ENCODE measurements at regions not wholly inside any gene's neighbourhood (a gene's known extent, or its start where the extent isn't known, plus 50 kb on each side); places are given as distances from the start of the nearest gene placed in this dataset.
A peak's percentile ranks its signal among the peaks of the same experiment; 100 is the strongest.

- no peak for DNase-seq (ENCODE audit: low spot score)
- Histone ChIP-seq H3K23ac (ENCODE audit: low read depth, low read length, poor library complexity) (no peak overlapping the region), H2AFZ (ENCODE audit: low read length) (no peak overlapping the region), H3K18ac (ENCODE audit: low read length) (no peak overlapping the region), H3K9me3 (replicated peaks in 1 of 2; ENCODE audit: control insufficient read depth in 2 of 2, insufficient read depth in 1 of 2, low read depth in 1 of 2, low read length in 2 of 2) (peaks cover 0 to 3% of the 10 kb centered on the region in 2 donors), H3K27me3 (ENCODE audit: control insufficient read depth in 3 of 3, insufficient read depth in 3 of 3, low read depth in 1 of 3, low read length in 3 of 3) (no peaks in the 10 kb centered on the region), H2AK5ac (ENCODE audit: low read depth, low read length) (no peak overlapping the region), H4K8ac (ENCODE audit: low read depth, low read length) (no peak overlapping the region), H3K36me3 (replicated peaks in 1 of 2; ENCODE audit: control insufficient read depth in 2 of 2, insufficient read depth in 2 of 2, low read length in 2 of 2) (no peaks in the 10 kb centered on the region), H3K14ac (ENCODE audit: low read length) (no peak overlapping the region), H3K4ac (ENCODE audit: low read length) (no peak overlapping the region), H3K79me1 (ENCODE audit: low read depth, low read length) (no peaks in the 10 kb centered on the region), H4K91ac (ENCODE audit: low read depth, low read length, poor library complexity) (no peak overlapping the region), H3K9ac (ENCODE audit: low read depth, low read length, poor library complexity) (no peak overlapping the region), H3K27ac (replicated peaks; ENCODE audit: low read length) (no peak overlapping the region), H2BK12ac (ENCODE audit: low read length) (no peak overlapping the region), H3K4me3 (ENCODE audit: low read length in 2 of 2) (no peak overlapping the region), H2BK120ac (ENCODE audit: low read depth, low read length) (no peak overlapping the region), H2BK5ac (ENCODE audit: low read length) (no peak overlapping the region), H3K4me2 (ENCODE audit: insufficient read depth, low read length, poor library complexity, severe bottlenecking) (no peak overlapping the region), H3K4me1 (ENCODE audit: control insufficient read depth in 2 of 2, insufficient read depth in 1 of 2, low read depth in 1 of 2, low read length in 2 of 2) (no peaks in the 10 kb centered on the region), H2BK15ac (ENCODE audit: low read length) (no peak overlapping the region)
These were observed 167.4 kb downstream of the PHLDA1 start for GRCh38 chr12:75864161-75864560.

- H3K23ac ChIP-seq (ENCODE audit: low read depth, low read length, poor library complexity): no peak overlapping the region
- no peaks in the 10 kb centered on the region for H3K36me3 ChIP-seq (replicated peaks in 1 of 2; ENCODE audit: control insufficient read depth in 2 of 2, insufficient read depth in 2 of 2, low read length in 2 of 2)
- no CpG with 5 or more reads among the region's 7 CpGs for WGBS, 2 donors (ENCODE audit: extremely low coverage in 2 of 2, insufficient read length in 2 of 2, insufficient replicate concordance in 1 of 2)
- H2BK5ac ChIP-seq (ENCODE audit: low read length): no peak overlapping the region
- H3K4ac ChIP-seq (ENCODE audit: low read length): no peak overlapping the region
- no peak overlapping the region for H3K4me3 ChIP-seq (ENCODE audit: low read length in 2 of 2)
- no peaks in the 10 kb centered on the region for H3K4me1 ChIP-seq (ENCODE audit: control insufficient read depth in 2 of 2, insufficient read depth in 1 of 2, low read depth in 1 of 2, low read length in 2 of 2)
- H3K18ac ChIP-seq (ENCODE audit: low read length): no peak overlapping the region
- no peak overlapping the region for H3K4me2 ChIP-seq (ENCODE audit: insufficient read depth, low read length, poor library complexity, severe bottlenecking)
- no peak overlapping the region for H2AFZ ChIP-seq (ENCODE audit: low read length)
- no peaks in the 10 kb centered on the region for H3K27me3 ChIP-seq (ENCODE audit: control insufficient read depth in 3 of 3, insufficient read depth in 3 of 3, low read depth in 1 of 3, low read length in 3 of 3)
- no peak overlapping the region for H3K27ac ChIP-seq (replicated peaks; ENCODE audit: low read length)
- H4K8ac ChIP-seq (ENCODE audit: low read depth, low read length): no peak overlapping the region
- H2BK15ac ChIP-seq (ENCODE audit: low read length): peak overlapping the region; percentile 18
- no peaks in the 10 kb centered on the region for H3K79me1 ChIP-seq (ENCODE audit: low read depth, low read length)
- peaks cover 0 to 3% of the 10 kb centered on the region in 2 donors for H3K9me3 ChIP-seq (replicated peaks in 1 of 2; ENCODE audit: control insufficient read depth in 2 of 2, insufficient read depth in 1 of 2, low read depth in 1 of 2, low read length in 2 of 2)
- H3K14ac ChIP-seq (ENCODE audit: low read length): no peak overlapping the region
- H2BK120ac ChIP-seq (ENCODE audit: low read depth, low read length): no peak overlapping the region
- no peak overlapping the region for H2BK12ac ChIP-seq (ENCODE audit: low read length)
- no peak overlapping the region for H3K9ac ChIP-seq (ENCODE audit: low read depth, low read length, poor library complexity)
- no peak overlapping the region for H2AK5ac ChIP-seq (ENCODE audit: low read depth, low read length)
- H4K91ac ChIP-seq (ENCODE audit: low read depth, low read length, poor library complexity): no peak overlapping the region
- DNase-seq (ENCODE audit: low spot score): no peak
These were observed 168.0 kb downstream of the PHLDA1 start for GRCh38 chr12:75863533-75863932.

- no peak overlapping the region for H2BK5ac ChIP-seq (ENCODE audit: low read length)
- no peak overlapping the region for H2AFZ ChIP-seq (ENCODE audit: low read length)
- no peak overlapping the region for H2BK120ac ChIP-seq (ENCODE audit: low read depth, low read length)
- no peak overlapping the region for H3K9ac ChIP-seq (ENCODE audit: low read depth, low read length, poor library complexity)
- no peak overlapping the region for H3K23ac ChIP-seq (ENCODE audit: low read depth, low read length, poor library complexity)
- H3K4me1 ChIP-seq (ENCODE audit: control insufficient read depth in 2 of 2, insufficient read depth in 1 of 2, low read depth in 1 of 2, low read length in 2 of 2): no peaks in the 10 kb centered on the region
- H4K91ac ChIP-seq (ENCODE audit: low read depth, low read length, poor library complexity): no peak overlapping the region
- no peak overlapping the region for H4K8ac ChIP-seq (ENCODE audit: low read depth, low read length)
- H2AK5ac ChIP-seq (ENCODE audit: low read depth, low read length): no peak overlapping the region
- no peak overlapping the region for H2BK12ac ChIP-seq (ENCODE audit: low read length)
- no peaks in the 10 kb centered on the region for H3K79me1 ChIP-seq (ENCODE audit: low read depth, low read length)
- no peak overlapping the region for H3K4me2 ChIP-seq (ENCODE audit: insufficient read depth, low read length, poor library complexity, severe bottlenecking)
- no peak overlapping the region for H3K14ac ChIP-seq (ENCODE audit: low read length)
- H3K4ac ChIP-seq (ENCODE audit: low read length): no peak overlapping the region
- H3K18ac ChIP-seq (ENCODE audit: low read length): no peak overlapping the region
- no peaks in the 10 kb centered on the region for H3K27me3 ChIP-seq (ENCODE audit: control insufficient read depth in 3 of 3, insufficient read depth in 3 of 3, low read depth in 1 of 3, low read length in 3 of 3)
- peaks cover 0 to 3% of the 10 kb centered on the region in 2 donors for H3K9me3 ChIP-seq (replicated peaks in 1 of 2; ENCODE audit: control insufficient read depth in 2 of 2, insufficient read depth in 1 of 2, low read depth in 1 of 2, low read length in 2 of 2)
- WGBS, 2 donors (ENCODE audit: extremely low coverage in 2 of 2, insufficient read length in 2 of 2, insufficient replicate concordance in 1 of 2): no CpG with 5 or more reads among the region's 2 CpGs
- H2BK15ac ChIP-seq (ENCODE audit: low read length): no peak overlapping the region
- DNase-seq (ENCODE audit: low spot score): no peak
- H3K4me3 ChIP-seq (ENCODE audit: low read length in 2 of 2): no peak overlapping the region
- no peaks in the 10 kb centered on the region for H3K36me3 ChIP-seq (replicated peaks in 1 of 2; ENCODE audit: control insufficient read depth in 2 of 2, insufficient read depth in 2 of 2, low read length in 2 of 2)
- H3K27ac ChIP-seq (replicated peaks; ENCODE audit: low read length): no peak overlapping the region
These were observed 168.7 kb downstream of the PHLDA1 start for GRCh38 chr12:75862692-75863471.

GRCh38 chr12:75859868-75860267 lies 171.7 kb downstream of the PHLDA1 start:
- Histone ChIP-seq H3K9me3 (replicated peaks in 1 of 2; ENCODE audit: control insufficient read depth in 2 of 2, insufficient read depth in 1 of 2, low read depth in 1 of 2, low read length in 2 of 2) (no peaks in the 10 kb centered on the region), H3K14ac (ENCODE audit: low read length) (no peak overlapping the region), H3K9ac (ENCODE audit: low read depth, low read length, poor library complexity) (no peak overlapping the region), H2BK5ac (ENCODE audit: low read length) (no peak overlapping the region), H3K23ac (ENCODE audit: low read depth, low read length, poor library complexity) (no peak overlapping the region), H2AK5ac (ENCODE audit: low read depth, low read length) (no peak overlapping the region), H3K79me1 (ENCODE audit: low read depth, low read length) (no peaks in the 10 kb centered on the region), H2BK120ac (ENCODE audit: low read depth, low read length) (no peak overlapping the region), H2AFZ (ENCODE audit: low read length) (no peak overlapping the region), H2BK12ac (ENCODE audit: low read length) (no peak overlapping the region), H3K27ac (replicated peaks; ENCODE audit: low read length) (no peak overlapping the region), H3K4me2 (ENCODE audit: insufficient read depth, low read length, poor library complexity, severe bottlenecking) (no peak overlapping the region), H2BK15ac (ENCODE audit: low read length) (no peak overlapping the region), H3K4ac (ENCODE audit: low read length) (no peak overlapping the region), H3K4me3 (ENCODE audit: low read length in 2 of 2) (no peak overlapping the region), H4K8ac (ENCODE audit: low read depth, low read length) (no peak overlapping the region), H3K27me3 (ENCODE audit: control insufficient read depth in 3 of 3, insufficient read depth in 3 of 3, low read depth in 1 of 3, low read length in 3 of 3) (no peaks in the 10 kb centered on the region), H4K91ac (ENCODE audit: low read depth, low read length, poor library complexity) (no peak overlapping the region), H3K4me1 (ENCODE audit: control insufficient read depth in 2 of 2, insufficient read depth in 1 of 2, low read depth in 1 of 2, low read length in 2 of 2) (no peaks in the 10 kb centered on the region), H3K18ac (ENCODE audit: low read length) (no peak overlapping the region), H3K36me3 (replicated peaks in 1 of 2; ENCODE audit: control insufficient read depth in 2 of 2, insufficient read depth in 2 of 2, low read length in 2 of 2) (no peaks in the 10 kb centered on the region)
- no CpG with 5 or more reads among the region's 2 CpGs for WGBS, 2 donors (ENCODE audit: extremely low coverage in 2 of 2, insufficient read length in 2 of 2, insufficient replicate concordance in 1 of 2)
- no peak for DNase-seq (ENCODE audit: low spot score)

All from neuronal stem cell (in vitro differentiated cells).